HG03342 (cell line): ENCODE measurements at regions not wholly inside any gene's neighbourhood (a gene's known extent, or its start where the extent isn't known, plus 50 kb on each side); places are given as distances from the start of the nearest gene placed in this dataset.

Experiments used
- ATAC-seq: cut with Tn5 transposase; IDR thresholded peaks from one replicate; pipeline ENCODE4 v1.9.1; 2021; ENCODE audit warnings: mild to moderate bottlenecking, moderate library complexity; ENCODE audit not compliant: unreplicated experiment

DNA sequence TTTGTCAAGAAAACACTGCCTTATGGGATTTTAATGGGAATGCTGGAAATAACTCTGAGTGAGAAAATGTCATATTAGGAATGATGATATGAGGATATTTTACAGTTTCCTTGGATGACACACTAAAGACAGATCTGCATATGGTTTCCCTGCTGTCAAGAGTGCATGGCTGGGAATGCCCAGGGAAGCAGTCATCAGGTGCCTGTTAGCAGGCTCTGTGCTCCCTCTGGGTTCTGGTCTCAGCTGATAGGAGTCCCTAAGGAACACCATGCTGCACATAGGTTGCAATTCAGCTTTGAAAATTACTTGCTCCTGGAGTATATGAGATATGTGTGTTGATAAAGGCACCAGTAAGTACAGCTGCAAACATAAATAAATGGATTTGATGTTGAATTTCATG is 1064.6 kb downstream of the TUSC7 start:
- no peak for ATAC-seq

GRCh38 chr3:117786349-117786748 is 1076.8 kb downstream of the TUSC7 start:
- no peak for ATAC-seq

- no peak for ATAC-seq
Observed at GRCh38 chr3:117788061-117788460, 1078.5 kb downstream of the TUSC7 start.

GRCh38 chr3:117788506-117788905 is 1078.9 kb downstream of the TUSC7 start:
- ATAC-seq: no peak

- no peak for ATAC-seq
Observed at GRCh38 chr3:117790235-117790987, 1080.8 kb downstream of the TUSC7 start.

DNA sequence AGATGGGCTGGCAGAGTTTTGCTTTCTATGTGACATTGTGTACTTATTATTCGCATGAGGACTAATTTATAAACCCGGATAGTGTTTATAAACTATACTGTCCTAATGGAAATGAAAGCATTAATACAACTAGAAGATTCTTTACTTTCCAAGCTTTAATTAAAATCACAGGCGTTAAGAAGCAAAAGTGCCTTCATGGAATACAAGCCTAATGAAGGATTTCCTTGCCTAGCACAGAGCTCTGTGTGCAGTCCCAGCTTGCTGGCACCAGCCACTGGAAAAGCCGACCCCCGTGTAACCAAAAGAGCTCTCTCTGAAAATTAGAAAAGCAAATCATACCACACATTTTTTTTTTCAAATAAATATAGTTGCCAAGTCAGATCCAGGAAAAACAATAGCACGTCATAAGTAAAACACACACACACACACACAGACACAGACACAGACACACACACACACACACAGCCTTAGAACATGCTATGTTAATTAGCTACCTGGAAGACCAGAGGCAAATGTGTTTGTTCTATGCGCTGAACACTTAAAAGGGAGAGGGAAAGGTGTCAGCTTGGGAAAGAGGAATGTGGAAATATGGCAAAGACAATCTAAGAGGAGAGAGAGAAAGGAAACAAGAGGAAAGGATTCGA is 1084.2 kb downstream of the TUSC7 start:
- no peak for ATAC-seq

GRCh38 chr3:117798221-117798620 is 1088.6 kb downstream of the TUSC7 start:
- no peak for ATAC-seq

GRCh38 chr3:117798687-117799386 is 1089.3 kb downstream of the TUSC7 start:
- no peak for ATAC-seq

DNA sequence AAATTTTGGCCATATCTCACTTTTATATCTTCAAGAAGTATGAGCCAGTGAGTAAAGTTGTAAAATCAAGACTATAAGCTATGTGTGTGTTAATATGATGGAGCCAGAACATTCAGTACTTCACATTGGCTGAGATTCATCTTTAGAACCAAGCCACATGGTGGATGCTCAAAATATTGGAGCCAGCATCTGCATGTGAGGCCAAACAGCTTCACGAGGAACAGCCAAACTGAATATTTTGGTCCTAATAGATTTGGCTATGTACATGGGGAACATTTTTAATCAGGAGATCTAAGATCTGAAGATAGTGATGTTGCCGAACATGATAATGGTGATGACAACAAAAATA is 1089.8 kb downstream of the TUSC7 start:
- no peak for ATAC-seq

- ATAC-seq: no peak
Observed at GRCh38 chr3:117801912-117802239, 1092.3 kb downstream of the TUSC7 start.

- ATAC-seq: no peak
Observed at GRCh38 chr3:117809186-117810081, 1099.9 kb downstream of the TUSC7 start.

GRCh38 chr3:117811786-117812185 is 1102.2 kb downstream of the TUSC7 start:
- no peak for ATAC-seq

GRCh38 chr3:117814975-117815374 is 1105.4 kb downstream of the TUSC7 start:
- no peak for ATAC-seq

DNA sequence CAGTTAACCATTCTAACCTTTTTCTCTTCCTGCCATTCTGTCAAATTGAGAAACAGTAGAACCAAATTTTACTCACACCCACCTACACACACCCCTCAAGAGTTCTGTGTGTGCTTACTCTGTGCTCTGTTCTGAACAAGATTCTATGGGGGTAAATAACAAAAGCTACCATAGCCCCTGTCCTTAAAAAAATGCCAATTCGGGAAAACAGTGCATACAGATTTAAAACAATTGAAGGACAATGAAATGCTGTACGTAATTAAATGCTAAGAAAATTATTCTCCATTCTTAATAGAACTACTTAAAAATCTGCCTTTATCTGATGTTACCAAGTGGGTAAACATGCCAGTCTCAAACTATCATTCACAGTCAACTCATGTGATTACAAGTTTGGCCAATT is 1107.5 kb downstream of the TUSC7 start:
- no peak for ATAC-seq

DNA sequence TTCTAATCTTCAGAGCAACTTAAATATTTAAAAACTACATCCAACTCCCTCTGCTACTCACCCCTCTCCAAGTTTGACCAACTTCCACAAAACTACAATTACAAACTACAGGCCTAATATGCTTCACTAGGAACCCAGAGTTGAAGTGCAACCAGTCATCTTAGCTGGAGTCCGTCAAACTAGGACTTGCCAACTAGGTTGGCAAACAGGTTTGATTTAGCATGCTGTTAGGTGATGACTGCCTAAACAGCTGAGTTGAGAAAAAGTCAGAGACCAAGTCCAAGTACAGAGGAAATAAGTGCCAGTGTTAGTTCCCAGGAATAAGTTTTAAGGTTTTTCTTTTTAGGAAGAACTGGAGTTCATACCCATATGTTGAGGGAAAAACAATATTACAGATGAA is 1109.0 kb downstream of the TUSC7 start:
- no peak for ATAC-seq

GRCh38 chr3:117820658-117821299 is 1111.2 kb downstream of the TUSC7 start:
- ATAC-seq: no peak

DNA sequence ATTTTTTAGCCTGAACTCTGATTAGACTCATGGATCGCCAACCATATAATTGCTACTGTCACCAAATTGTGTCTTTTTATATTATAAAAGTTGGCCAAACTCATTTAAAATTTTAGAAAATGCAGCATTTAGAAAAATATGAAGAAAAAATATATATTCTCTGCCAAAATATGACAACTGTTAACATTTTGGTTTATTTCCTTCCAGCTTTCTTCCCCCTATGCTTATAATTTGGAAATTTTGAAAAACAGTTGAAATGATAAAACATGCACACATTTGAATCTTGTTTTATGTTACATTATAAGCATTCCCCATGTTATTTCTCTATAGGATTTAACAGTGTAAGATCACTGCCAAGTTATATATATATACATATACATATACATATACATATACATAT is 1112.8 kb downstream of the TUSC7 start:
- no peak for ATAC-seq

- ATAC-seq: no peak
Observed at GRCh38 chr3:117836296-117836695, 1126.7 kb downstream of the TUSC7 start.

GRCh38 chr3:117837391-117837790 is 1127.8 kb downstream of the TUSC7 start:
- ATAC-seq: no peak

GRCh38 chr3:117842086-117842485 is 1132.5 kb downstream of the TUSC7 start:
- ATAC-seq: no peak

DNA sequence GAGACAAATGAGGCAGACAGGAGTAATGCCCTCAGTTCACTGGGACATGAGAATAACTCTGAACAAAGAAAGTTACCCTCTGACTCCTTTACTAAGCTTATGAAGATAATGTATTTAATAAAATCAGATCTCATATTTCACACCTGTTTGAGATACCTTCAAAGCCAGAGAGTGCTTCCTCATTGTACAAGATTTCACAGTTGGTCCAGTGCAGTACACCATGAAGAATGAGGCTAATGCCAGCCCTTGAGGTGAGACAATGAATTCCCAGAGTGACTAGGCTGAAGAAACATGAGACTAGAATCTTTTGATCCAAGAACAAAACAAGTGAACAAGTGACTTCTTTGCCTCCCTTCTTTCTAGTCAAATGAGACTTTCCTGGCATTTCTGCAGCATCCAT is 1133.8 kb downstream of the TUSC7 start:
- no peak for ATAC-seq
